KMS-11 (cell line): ENCODE measurements at regions not wholly inside any gene's neighbourhood (a gene's known extent, or its start where the extent isn't known, plus 50 kb on each side); places are given as distances from the start of the nearest gene placed in this dataset.
A peak's percentile ranks its signal among the peaks of the same experiment; 100 is the strongest.
"Not testable (repeated sequence)": the region's sequence is repeated elsewhere in the genome, so short reads cannot be mapped to it uniquely, and the experiment has no call there.

Experiments used
- H2AFZ ChIP-seq: fragments of 200-600 bp; sonication (generic); 2 replicates; pipeline ENCODE4 v1.6.1; 2016; ENCODE audit warnings: antibody characterized with exemption, mixed run types, low read depth
- H3K27ac ChIP-seq: fragments of 200-600 bp; sonication (generic); 2 replicates; pipeline ENCODE4 v1.6.1; 2016; ENCODE audit warnings: mild to moderate bottlenecking, mixed run types
- H3K27me3 ChIP-seq: fragments of 200-600 bp; sonication (generic); 2 replicates; pipeline ENCODE4 v1.6.1; 2017; ENCODE audit warnings: mild to moderate bottlenecking, low read depth, mixed run types, moderate library complexity; ENCODE audit not compliant: insufficient read depth
- H3K36me3 ChIP-seq: fragments of 200-600 bp; sonication (generic); 2 replicates; pipeline ENCODE4 v1.6.1; 2017; ENCODE audit warnings: mild to moderate bottlenecking, mixed run types; ENCODE audit not compliant: insufficient read depth
- H3K4me1 ChIP-seq: fragments of 200-600 bp; sonication (generic); 2 replicates; pipeline ENCODE4 v1.6.1; 2016; ENCODE audit warnings: mild to moderate bottlenecking, low read depth, mixed run types; ENCODE audit not compliant: poor library complexity, severe bottlenecking
- H3K4me2 ChIP-seq: fragments of 200-600 bp; sonication (generic); 2 replicates; pipeline ENCODE4 v1.7.0; 2016; ENCODE audit warnings: mild to moderate bottlenecking, mixed run types
- H3K4me3 ChIP-seq: fragments of 200-600 bp; sonication (generic); IDR thresholded peaks from 2 replicates; pipeline ENCODE4 v1.6.1; 2017; ENCODE audit warnings: low read depth, low read length, mixed read lengths; ENCODE audit not compliant: insufficient read depth
- H3K79me2 ChIP-seq: fragments of 200-600 bp; sonication (generic); 2 replicates; pipeline ENCODE4 v1.6.1; 2016; ENCODE audit warnings: low read depth, mixed run types; ENCODE audit not compliant: insufficient read depth
- H3K9ac ChIP-seq: fragments of 200-600 bp; sonication (generic); 2 replicates; pipeline ENCODE4 v1.6.1; 2016; ENCODE audit warnings: mild to moderate bottlenecking, mixed run types
- H4K20me1 ChIP-seq: fragments of 200-600 bp; sonication (generic); 2 replicates; pipeline ENCODE4 v1.6.1; 2016; ENCODE audit warnings: mild to moderate bottlenecking, mixed run types; ENCODE audit not compliant: insufficient read depth
- TF ChIP-seq, protein P1 (sequence below): fragments of 200-600 bp; sonication (generic); conservative IDR thresholded peaks from 2 replicates; pipeline ENCODE4 v1.6.1; 2017; ENCODE audit warnings: low read depth, mild to moderate bottlenecking, antibody characterized with exemption, low read length, moderate library complexity, mixed read lengths

DNA sequence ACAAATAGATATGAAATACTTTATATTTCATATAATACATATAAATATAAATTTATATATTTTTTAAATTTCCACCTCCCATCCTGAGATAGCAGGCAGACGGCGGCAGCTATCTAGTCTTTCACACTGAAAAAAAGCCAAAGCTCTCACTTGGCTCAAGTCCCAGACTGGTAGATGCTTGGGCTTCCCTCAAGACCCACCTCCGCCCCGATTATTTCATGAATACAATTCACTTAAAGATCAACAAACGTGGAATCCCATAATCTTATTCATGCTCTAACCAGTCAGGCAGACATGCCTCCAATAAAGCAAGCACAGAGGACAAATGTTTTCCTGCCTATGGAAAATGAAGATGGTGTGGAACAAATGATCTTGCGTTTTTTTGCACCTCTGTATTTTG is 275.9 kb upstream of the NR2F2 start:
- no peak overlapping the region for H3K9ac ChIP-seq
- H4K20me1 ChIP-seq: no peaks in the 10 kb centered on the region
- H3K27ac ChIP-seq: no peak overlapping the region
- H3K27me3 ChIP-seq: no peaks in the 10 kb centered on the region
- H3K36me3 ChIP-seq: no peaks in the 10 kb centered on the region
- TF ChIP-seq, protein P1, sequence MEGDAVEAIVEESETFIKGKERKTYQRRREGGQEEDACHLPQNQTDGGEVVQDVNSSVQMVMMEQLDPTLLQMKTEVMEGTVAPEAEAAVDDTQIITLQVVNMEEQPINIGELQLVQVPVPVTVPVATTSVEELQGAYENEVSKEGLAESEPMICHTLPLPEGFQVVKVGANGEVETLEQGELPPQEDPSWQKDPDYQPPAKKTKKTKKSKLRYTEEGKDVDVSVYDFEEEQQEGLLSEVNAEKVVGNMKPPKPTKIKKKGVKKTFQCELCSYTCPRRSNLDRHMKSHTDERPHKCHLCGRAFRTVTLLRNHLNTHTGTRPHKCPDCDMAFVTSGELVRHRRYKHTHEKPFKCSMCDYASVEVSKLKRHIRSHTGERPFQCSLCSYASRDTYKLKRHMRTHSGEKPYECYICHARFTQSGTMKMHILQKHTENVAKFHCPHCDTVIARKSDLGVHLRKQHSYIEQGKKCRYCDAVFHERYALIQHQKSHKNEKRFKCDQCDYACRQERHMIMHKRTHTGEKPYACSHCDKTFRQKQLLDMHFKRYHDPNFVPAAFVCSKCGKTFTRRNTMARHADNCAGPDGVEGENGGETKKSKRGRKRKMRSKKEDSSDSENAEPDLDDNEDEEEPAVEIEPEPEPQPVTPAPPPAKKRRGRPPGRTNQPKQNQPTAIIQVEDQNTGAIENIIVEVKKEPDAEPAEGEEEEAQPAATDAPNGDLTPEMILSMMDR: no peak
- peak overlapping the region; percentile 45; the same call in 1 of the 2 replicates for H3K4me2 ChIP-seq
- H3K4me1 ChIP-seq: peaks cover 59% of the 10 kb centered on the region
- no peak overlapping the region for H3K4me3 ChIP-seq
- H2AFZ ChIP-seq: no peak overlapping the region
- H3K79me2 ChIP-seq: no peaks in the 10 kb centered on the region

DNA sequence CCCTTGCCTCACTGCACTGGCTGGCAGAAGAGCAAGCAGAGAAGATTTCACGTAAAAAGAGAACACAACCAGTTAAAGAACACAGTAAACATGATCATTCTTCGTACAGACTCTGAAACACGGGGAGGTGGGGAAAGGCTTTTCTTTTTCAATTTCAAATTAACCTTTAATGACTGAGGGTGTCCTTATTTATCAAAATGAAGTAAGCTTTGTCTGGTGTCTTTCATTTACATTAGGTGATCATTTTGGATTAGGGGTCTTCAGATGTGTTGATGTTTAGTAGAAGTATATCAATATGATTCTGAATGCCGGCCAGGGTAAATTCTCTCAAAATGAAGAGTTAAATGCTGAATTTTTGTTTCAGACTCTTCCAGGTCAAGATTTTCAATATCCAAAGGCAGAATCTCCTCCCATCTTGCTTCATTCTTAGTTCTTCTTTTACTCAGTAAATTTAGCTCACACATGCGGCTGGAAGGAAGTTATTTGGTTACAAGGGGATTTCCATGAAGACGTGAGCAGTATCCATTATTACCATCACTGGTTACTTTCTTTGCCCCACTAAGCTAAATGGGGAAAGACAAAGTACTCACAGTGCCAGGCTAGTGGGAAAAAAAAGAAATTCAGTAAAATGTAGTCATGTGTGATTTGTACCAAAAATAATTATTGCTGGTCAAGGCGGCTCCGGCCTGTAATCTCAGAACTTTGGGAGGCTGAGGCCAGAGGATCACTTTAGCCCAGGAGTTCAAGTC is 272.2 kb upstream of the NR2F2 start:
- no peaks in the 10 kb centered on the region for H3K27me3 ChIP-seq

DNA sequence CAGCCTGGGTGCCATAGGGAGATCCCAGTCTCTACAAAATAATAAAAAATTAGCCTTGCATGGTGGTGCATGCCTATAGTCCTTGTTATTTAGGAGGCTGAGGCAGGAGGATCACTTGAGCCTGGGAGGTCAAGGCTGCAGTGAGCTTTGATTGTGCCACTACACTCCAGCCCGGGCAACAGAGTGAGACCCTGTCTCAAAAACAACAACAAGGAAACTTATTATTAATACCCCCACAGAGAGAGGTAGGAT is 271.7 kb upstream of the NR2F2 start:
- peak overlapping the region; percentile 12; the same call in 1 of the 2 replicates for H2AFZ ChIP-seq
- not testable (repeated sequence) for H3K4me3 ChIP-seq, H3K79me2 ChIP-seq, H3K36me3 ChIP-seq, H3K27me3 ChIP-seq, H4K20me1 ChIP-seq
- H3K4me1 ChIP-seq: peaks cover 56% of the 10 kb centered on the region
- H3K27ac ChIP-seq: peak overlapping the region; percentile 77
- H3K4me2 ChIP-seq: peak overlapping the region; percentile 57
- peak overlapping the region; percentile 2; the same call in 1 of the 2 replicates for H3K9ac ChIP-seq

More for the DNA sequence above, 272.2 kb upstream of the NR2F2 start:
- H3K27ac ChIP-seq: peak overlapping the region; percentile 77
- TF ChIP-seq, protein P1: no peak
- no peak overlapping the region for H3K4me3 ChIP-seq
- peaks cover 60% of the 10 kb centered on the region for H3K4me1 ChIP-seq
- H2AFZ ChIP-seq: peak overlapping the region; percentile 12; the same call in 1 of the 2 replicates
- no peaks in the 10 kb centered on the region for H3K36me3 ChIP-seq
- H3K9ac ChIP-seq: peak overlapping the region; percentile 2; the same call in 1 of the 2 replicates
- H3K79me2 ChIP-seq: no peaks in the 10 kb centered on the region
- no peaks in the 10 kb centered on the region for H4K20me1 ChIP-seq
- peak overlapping the region; percentile 57 for H3K4me2 ChIP-seq

DNA sequence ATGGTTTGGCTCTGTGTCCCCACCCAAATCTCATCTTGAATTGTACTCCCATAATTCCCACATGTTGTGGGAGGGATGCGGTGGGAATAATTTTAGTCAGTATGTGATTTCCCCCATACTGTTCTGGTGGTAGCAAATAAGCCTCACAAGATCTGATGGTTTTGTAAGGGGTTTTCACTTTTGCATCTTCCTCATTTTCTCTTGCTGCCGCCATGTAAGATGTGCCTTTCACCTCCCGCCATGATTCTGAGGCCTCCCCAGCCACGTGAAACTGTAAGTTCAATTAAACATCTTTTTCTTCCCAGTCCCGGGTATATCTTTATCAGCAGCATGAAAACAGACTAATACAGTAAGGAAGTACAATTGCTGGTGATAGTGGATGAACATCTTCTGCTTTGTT is 269.9 kb upstream of the NR2F2 start:
- not testable (repeated sequence) for H2AFZ ChIP-seq, H3K27me3 ChIP-seq, H3K4me2 ChIP-seq, H3K36me3 ChIP-seq, H3K27ac ChIP-seq, H3K9ac ChIP-seq, H3K79me2 ChIP-seq, H4K20me1 ChIP-seq, H3K4me3 ChIP-seq
- peaks cover 41% of the 10 kb centered on the region for H3K4me1 ChIP-seq

DNA sequence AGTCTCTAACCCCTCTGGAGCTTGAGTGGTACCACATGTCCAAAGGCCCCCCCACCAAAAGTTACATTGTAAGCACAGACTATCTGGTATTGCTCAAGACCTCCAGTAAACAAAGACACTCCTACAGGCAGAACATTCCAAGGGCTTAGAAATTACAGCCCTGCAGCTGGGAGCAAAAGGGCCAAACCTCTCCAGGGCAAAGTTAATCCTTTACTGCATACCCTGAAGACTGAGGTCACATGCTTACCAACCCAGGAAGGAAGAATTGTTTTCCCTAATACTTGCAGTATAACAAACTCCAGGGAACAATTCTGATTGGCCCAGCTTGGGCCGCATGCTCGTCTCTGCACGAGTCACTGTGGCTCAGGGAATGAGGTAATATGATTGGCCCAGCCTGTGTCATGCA is 266.1 kb upstream of the NR2F2 start:
- no peaks in the 10 kb centered on the region for H3K79me2 ChIP-seq
- no peak overlapping the region for H3K9ac ChIP-seq
- H4K20me1 ChIP-seq: no peaks in the 10 kb centered on the region
- no peak overlapping the region for H3K27ac ChIP-seq
- TF ChIP-seq, protein P1: no peak
- H3K4me2 ChIP-seq: no peak overlapping the region
- H2AFZ ChIP-seq: no peak overlapping the region
- peaks cover 14% of the 10 kb centered on the region for H3K4me1 ChIP-seq
- H3K27me3 ChIP-seq: no peaks in the 10 kb centered on the region
- no peak overlapping the region for H3K4me3 ChIP-seq
- H3K36me3 ChIP-seq: no peaks in the 10 kb centered on the region
